ENCODE measurements at regions not wholly inside any gene's neighbourhood (a gene's known extent, or its start where the extent isn't known, plus 50 kb on each side); places are given as distances from the start of the nearest gene placed in this dataset.
A peak's percentile ranks its signal among the peaks of the same experiment; 100 is the strongest.
"Not testable (repeated sequence)": the region's sequence is repeated elsewhere in the genome, so short reads cannot be mapped to it uniquely, and the experiment has no call there.

- no peak for DNase-seq
These were observed 202.6 kb upstream of the UFM1 start for GRCh38 chr13:38147050-38147449.

- DNase-seq: no peak
These were observed 207.9 kb upstream of the UFM1 start for GRCh38 chr13:38141792-38142191.

GRCh38 chr13:38135592-38135991 is 214.1 kb upstream of the UFM1 start:
- DNase-seq: no peak

DNA sequence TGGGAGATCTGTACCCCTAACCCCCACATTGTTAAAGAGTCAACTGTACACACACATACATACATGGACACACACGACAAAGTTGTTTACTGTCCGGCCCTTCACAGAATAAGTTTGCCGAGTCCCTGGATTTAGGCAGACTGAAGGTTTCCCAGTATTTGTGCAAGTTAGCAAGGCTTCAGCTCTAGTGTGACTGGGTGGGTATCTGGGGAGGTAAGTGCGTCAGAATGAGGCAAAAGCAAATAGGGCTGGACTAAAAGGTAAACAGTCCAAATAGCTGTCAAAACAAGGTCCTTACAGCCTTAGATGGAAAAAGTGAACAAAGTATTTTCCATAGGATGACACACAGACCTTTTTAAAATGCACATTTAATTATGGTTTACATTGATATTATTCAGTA is 228.4 kb upstream of the UFM1 start:
- no peak for DNase-seq

DNA sequence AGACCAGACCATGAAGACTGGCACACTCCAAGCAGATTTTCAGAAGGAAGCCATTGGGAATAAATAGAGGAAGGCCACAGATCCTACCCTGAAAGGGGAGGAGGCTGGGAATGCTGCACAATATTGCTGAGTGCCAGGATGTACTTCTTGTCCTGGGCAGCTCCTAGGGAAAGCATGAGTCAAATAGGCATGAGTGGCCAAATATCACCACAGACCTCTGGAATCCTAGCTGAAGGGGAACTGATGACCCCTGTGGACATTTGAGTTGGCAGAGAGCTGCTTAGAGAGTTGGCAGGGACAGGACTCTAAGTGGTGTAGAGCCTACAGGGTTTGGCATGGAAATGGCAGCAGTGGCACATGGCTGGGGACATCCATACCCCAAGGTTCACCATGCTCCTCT is 234.3 kb upstream of the TRPC4 start:
- DNase-seq: no peak

GRCh38 chr13:38099751-38100150 is 230.2 kb upstream of the TRPC4 start:
- no peak for DNase-seq

DNA sequence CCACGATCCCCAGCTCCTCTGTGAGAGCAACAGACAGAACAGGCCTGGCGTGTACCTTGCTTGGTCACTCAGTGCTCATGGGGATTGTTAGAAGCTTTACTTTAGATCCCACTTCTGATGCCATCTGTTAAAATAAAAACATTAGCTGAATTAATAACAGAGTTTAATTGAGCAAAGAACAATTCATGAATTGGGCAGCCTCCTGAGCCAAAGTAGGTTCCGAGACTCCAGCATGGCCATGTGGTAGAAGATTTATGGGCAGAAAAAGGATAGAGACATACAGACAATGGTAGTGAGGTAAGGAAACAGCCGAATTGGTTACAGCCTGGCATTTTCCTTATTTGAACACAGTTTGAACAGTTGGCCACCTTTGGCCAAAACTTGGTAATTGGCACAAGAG is 223.9 kb upstream of the TRPC4 start:
- no peak for DNase-seq

DNA sequence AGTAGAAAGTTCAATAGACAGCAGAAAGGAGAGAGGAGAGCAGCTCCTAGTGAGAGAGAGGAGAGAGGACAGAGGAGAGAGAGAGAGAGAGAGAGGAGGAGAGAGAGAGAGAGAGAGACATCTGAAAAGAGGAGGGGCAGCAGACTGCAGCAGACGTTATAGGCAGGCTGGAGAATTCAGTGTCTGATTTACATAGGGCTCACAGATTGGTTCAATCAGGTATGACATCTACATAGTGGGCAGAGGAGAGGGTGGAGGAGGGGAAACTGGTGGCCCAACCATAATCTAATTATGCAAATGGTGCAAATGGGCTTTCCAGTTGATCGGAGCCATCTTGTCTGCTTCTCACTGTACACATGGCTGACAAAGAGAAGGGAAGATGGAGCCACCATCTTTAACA is 221.3 kb upstream of the TRPC4 start:
- DNase-seq: no peak

DNA sequence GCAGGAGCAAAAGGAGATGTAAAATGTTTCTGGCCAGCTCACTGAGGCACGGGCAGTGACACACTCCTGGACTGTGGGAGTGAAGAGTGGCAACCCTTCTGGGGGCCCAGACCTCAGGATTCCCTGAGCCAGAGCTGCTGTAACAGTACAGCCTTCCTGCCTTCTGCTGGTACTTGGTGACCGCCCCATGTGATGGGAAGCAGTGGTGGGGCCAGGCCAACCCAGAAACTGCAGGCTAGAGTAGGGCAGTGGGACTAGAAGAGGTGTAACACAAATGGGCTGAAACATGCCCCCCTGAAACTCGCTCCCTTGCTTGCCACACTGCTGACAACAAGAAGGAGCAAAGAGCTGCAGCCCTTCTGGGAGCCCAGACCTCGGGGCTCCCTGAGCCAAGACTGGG is 217.1 kb upstream of the TRPC4 start:
- no peak for DNase-seq

DNA sequence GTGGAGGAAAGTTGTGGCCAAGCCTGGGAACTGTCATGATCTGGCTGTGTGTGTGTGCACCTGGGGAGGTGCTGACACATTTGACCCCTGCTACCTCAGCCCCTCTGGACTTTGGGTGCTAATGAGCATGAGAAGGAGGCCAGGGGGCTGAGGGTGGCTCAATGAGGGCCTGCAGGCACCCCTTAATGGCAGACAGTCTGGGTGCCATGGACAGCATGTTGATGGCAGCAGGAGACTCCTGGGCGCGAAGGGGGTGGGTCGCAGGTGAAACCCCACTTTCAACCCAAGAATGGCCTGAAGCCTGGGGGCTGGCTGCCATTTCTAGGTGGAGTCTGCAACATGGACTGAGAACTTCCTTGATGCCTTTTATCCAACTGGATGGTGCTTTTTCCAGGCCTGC is 216.4 kb upstream of the TRPC4 start:
- no peak for DNase-seq

GRCh38 chr13:38073931-38074330 is 204.4 kb upstream of the TRPC4 start:
- no peak for DNase-seq

DNA sequence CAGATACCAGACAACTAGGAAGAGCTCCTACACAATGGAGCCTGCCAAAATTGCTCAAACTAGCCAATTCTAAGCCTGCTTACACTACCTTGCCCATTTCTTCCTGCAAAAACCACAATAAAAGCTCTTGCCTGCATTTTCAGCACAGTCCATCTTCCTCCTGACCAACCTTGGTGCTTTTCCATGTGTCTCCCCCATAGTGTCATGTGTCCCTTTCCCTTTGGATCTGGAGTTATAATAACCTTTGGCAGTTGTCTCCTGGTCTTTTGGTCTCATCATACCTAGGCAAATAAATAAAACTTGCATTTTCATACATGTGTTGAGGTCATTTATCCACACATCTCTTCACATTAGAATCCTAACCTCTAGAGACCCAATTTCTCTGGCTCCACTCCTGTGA is 203.1 kb upstream of the TRPC4 start:
- DNase-seq: no peak

- DNase-seq: not testable (repeated sequence)
These were observed 201.8 kb upstream of the TRPC4 start for GRCh38 chr13:38071340-38071739.

GRCh38 chr13:38053896-38054295 is 184.3 kb upstream of the TRPC4 start:
- no peak for DNase-seq

- no peak for DNase-seq
These were observed 176.4 kb upstream of the TRPC4 start for GRCh38 chr13:38046049-38046376.

GRCh38 chr13:38045278-38046048 is 175.9 kb upstream of the TRPC4 start:
- DNase-seq: no peak

DNA sequence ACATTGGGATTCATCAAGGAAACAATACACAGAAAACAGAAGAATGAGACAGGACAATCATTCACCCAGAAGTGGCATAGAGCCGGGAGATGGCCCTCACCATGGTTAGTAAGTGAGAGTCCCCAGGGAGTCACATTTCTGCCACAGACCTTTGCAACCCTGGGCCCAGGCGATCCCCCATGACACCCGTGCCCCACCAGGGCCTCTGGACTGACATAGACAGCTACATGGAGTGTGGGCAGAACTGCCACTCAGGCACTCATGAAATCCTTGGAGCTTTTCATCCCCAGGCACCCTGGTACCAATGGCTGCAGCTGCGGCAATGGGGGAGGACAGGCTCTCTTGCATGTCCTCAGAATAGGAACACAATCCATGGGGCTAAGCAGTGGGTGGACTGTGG is 174.5 kb upstream of the TRPC4 start:
- no peak for DNase-seq

GRCh38 chr13:38042771-38043170 is 173.2 kb upstream of the TRPC4 start:
- DNase-seq: no peak

GRCh38 chr13:38024431-38024830 is 154.9 kb upstream of the TRPC4 start:
- no peak for DNase-seq

GRCh38 chr13:38017320-38017719 is 147.7 kb upstream of the TRPC4 start:
- DNase-seq: no peak

DNA sequence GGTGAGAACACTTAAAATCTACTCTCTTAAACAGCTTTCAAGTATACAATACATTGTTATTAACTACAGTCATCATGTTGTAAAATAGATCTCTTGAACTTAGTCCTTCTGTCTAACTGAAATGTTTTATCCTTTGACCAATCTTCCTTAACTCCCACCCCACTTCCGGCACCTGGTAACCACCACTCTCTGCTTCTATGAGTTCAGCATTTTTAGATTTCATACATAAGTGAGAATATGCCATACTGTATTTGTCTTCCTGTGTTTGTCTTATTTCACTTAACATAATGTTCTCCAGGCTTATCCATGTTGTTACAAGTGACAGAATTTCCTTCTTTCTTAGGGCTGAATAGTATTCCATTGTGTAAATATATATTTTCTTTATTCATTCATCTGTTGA is 144.1 kb upstream of the TRPC4 start:
- no peak for DNase-seq

GRCh38 chr13:38012096-38012495 is 142.5 kb upstream of the TRPC4 start:
- no peak for DNase-seq

GRCh38 chr13:38008636-38009035 is 139.1 kb upstream of the TRPC4 start:
- DNase-seq: no peak

- peak; percentile 47 for DNase-seq
These were observed 133.0 kb upstream of the TRPC4 start for GRCh38 chr13:38002606-38003005.

DNA sequence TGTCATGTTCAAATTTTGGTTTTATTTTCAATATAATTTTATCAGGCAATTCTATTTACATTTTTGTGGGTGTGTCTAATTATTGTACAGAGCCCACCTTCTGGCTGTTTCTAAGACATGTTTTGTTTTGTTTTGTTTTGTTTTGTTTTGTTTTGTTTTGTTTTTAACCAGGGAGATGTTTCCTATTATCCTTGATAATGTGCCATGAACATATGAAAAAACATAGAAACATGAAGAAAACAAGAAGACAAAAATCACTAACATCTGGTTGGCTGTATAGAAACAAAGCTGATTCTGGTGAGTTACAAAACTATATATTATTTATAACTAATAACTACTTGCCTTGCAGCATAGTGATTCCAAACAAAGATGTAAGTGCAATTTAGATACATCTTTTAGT is 128.1 kb upstream of the TRPC4 start:
- no peak for DNase-seq

Measured in renal pelvis (tissue), 1 donor.